GM21447 (cell line): ENCODE measurements at regions not wholly inside any gene's neighbourhood (a gene's known extent, or its start where the extent isn't known, plus 50 kb on each side); places are given as distances from the start of the nearest gene placed in this dataset.

Experiments used
- ATAC-seq: cut with Tn5 transposase; IDR thresholded peaks from one replicate; pipeline ENCODE4 v1.9.1; 2021; ENCODE audit not compliant: unreplicated experiment

- ATAC-seq, result no peak
Observed at GRCh38 chr5:153088538-153088937, 401.9 kb upstream of the GRIA1 start.

- no peak for ATAC-seq
Observed at GRCh38 chr5:153094333-153094732, 396.1 kb upstream of the GRIA1 start.

- no peak for ATAC-seq
Observed at GRCh38 chr5:153096381-153096780, 394.1 kb upstream of the GRIA1 start.

DNA sequence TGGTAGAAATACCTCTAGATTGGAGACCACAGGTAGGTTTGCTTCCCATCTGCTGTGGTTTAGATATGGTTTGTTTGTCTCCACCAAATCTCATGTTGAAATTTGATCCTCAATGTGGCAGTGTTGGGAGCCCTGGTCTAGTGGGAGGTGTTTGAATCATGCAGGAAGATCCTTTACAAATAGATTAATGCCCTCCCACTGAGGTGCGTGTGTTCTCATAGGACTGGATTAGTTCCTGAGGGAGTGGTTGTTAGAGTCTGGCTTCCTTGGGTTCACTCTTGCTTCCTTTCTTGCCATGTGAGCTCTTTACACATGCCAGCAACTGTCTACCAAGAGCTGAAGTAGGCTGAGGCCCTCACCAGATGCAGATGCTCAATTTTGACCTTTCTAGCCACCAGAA is 391.1 kb upstream of the GRIA1 start:
- no peak for ATAC-seq

GRCh38 chr5:153101235-153102180 is 389.0 kb upstream of the GRIA1 start:
- no peak for ATAC-seq

GRCh38 chr5:153116916-153117315 is 373.6 kb upstream of the GRIA1 start:
- ATAC-seq, result no peak

DNA sequence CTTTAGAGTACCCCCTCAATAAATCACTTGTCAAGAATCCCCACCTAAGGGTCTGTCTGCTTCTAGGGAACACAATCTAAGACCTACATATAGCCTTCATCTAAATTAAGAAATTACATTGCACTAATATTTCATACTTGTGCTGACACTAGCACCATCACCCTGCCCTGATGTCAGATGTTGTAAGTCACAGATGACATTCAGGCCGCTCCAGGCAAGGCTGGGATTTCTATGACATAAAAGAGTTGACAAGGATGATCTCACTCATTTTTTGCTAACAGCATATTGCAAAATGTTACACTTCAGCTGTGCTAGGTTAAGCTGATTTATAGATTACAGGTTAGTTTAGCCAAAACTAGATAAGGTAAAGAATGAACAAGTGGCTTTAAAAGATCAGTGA is 372.5 kb upstream of the GRIA1 start:
- ATAC-seq, result no peak

DNA sequence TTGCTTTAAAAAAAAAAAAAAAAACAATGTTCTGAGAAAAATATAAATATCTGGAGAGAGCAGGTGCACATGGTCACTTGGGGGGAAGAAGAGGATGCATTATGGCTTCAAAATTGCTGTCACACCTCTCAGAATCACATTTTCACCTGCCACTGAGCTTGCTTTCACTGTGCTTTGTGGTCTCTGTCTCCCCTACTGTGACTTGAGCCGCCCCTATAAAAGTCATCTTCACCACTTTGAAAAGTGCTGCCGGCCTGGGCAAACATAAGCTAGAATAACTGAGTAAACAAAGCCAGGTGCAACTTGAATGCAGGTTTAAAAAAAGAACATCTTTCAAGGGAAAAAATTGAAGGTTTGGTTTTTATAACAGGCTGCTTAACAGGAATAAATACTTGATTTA is 368.1 kb upstream of the GRIA1 start:
- ATAC-seq, result no peak

- ATAC-seq, result no peak
Observed at GRCh38 chr5:153130296-153130695, 360.2 kb upstream of the GRIA1 start.

- ATAC-seq, result no peak
Observed at GRCh38 chr5:153135411-153135810, 355.1 kb upstream of the GRIA1 start.

GRCh38 chr5:153136910-153137614 is 353.4 kb upstream of the GRIA1 start:
- no peak for ATAC-seq

GRCh38 chr5:153147891-153148623 is 342.4 kb upstream of the GRIA1 start:
- no peak for ATAC-seq

DNA sequence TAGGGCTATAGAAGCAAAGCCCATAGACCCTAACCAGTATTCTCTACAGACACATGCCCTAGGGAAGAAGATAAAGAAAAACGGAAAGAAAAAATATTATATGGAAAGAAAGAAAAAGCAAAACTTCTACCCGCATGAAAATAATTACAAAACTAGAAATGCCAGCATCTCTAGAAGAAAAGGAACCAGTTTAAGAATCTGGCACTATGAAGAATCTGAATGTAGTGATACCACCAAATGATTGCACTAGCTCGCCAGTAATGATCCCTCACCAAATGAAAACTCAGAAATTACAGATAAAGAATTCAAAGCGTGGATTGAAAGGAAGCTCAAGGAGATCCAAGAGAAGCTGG is 341.9 kb upstream of the GRIA1 start:
- no peak for ATAC-seq

- no peak for ATAC-seq
Observed at GRCh38 chr5:153151558-153151957, 338.9 kb upstream of the GRIA1 start.

GRCh38 chr5:153153086-153153485 is 337.4 kb upstream of the GRIA1 start:
- no peak for ATAC-seq

GRCh38 chr5:153157156-153157555 is 333.3 kb upstream of the GRIA1 start:
- no peak for ATAC-seq

GRCh38 chr5:153158608-153159007 is 331.9 kb upstream of the GRIA1 start:
- ATAC-seq, result no peak

- ATAC-seq, result no peak
Observed at GRCh38 chr5:153159616-153160015, 330.9 kb upstream of the GRIA1 start.

- no peak for ATAC-seq
Observed at GRCh38 chr5:153168241-153168640, 322.2 kb upstream of the GRIA1 start.

DNA sequence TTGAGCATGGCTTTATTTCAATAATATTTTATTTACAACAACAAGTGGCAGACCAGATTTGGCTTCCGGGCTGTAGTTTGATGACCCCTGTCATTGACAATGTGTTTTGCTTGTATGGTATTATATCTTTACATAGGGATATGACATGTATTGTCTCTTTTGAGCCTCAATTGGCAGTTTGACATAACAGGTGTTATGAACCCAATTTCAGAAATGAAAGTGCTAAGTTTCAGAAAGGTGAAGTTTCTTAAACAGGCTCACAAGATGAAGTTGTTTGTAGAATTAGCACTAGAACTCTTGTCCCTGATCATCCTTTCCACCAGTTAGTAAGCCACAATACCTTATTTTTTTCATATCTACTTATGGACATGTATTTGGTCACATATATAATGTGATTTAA is 303.0 kb upstream of the GRIA1 start:
- no peak for ATAC-seq

DNA sequence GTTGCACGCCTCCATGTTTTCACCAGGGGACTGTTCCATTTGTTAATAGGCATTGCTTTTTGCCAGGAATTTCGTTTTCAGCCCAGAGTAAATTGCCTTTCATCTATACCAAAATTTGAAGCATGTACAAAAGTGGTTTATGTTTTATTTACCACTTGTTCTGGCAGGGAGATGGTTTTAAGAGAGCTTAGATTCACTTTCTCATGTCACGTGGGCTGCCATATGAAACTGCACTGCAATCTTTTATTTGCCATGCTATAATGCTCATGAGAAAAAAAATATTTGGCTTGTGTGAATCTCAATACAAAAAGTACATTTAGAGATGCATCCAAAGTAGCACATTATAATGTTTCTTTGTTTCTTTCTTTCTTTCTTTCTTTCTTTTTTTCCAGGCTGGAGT is 284.1 kb upstream of the GRIA1 start:
- ATAC-seq, result no peak

- no peak for ATAC-seq
Observed at GRCh38 chr5:153209016-153209415, 281.5 kb upstream of the GRIA1 start.
